Mucosa of gallbladder (tissue), 1 donor: ENCODE measurements at regions not wholly inside any gene's neighbourhood (a gene's known extent, or its start where the extent isn't known, plus 50 kb on each side); places are given as distances from the start of the nearest gene placed in this dataset.

Source experiments
- DNase-seq: peaks from one replicate; pipeline ENCODE4 v3.0.0-alpha.2; 2020; ENCODE audit warnings: low spot score
- donor health status: DM: no; HTN: no; CAD: no.

DNA sequence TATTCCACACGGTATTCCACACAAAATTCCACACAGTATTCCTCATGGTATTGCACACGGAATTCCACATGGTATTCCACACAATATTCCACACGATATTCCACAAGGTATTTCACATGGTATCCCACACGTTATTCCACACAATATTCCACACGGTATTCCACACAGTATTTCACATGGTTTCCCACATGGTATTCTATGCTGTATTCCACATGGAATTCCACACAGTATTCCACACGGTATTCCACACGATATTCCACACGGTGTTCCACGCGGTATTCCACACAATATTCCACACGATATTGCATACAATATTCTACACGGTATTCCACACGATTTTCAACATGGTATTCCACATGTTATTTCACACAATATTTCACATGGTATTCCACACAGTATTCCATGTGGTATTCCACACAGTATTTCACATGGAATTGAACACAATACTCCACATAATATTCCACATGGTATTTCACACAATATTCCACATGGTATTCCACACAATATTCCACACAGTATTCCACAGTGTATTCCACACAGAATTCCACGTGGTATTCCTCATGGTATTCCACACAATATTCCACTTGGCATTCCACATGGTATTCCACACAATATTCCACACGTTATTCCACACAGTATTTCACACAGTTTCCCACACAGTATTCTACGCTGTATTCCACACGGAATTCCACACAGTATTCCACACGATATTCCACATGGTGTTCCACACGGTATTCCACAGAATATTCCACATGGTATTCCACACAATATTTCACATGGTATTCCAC lies 136.0 kb upstream of the CHST15 start:
- no peak for DNase-seq

GRCh38 chr10:124228471-124228870 lies 135.1 kb upstream of the CHST15 start:
- DNase-seq = no peak

- no peak for DNase-seq
Observed at GRCh38 chr10:124227988-124228387, 134.6 kb upstream of the CHST15 start.

GRCh38 chr10:124227055-124227975 lies 133.9 kb upstream of the CHST15 start:
- DNase-seq = no peak

DNA sequence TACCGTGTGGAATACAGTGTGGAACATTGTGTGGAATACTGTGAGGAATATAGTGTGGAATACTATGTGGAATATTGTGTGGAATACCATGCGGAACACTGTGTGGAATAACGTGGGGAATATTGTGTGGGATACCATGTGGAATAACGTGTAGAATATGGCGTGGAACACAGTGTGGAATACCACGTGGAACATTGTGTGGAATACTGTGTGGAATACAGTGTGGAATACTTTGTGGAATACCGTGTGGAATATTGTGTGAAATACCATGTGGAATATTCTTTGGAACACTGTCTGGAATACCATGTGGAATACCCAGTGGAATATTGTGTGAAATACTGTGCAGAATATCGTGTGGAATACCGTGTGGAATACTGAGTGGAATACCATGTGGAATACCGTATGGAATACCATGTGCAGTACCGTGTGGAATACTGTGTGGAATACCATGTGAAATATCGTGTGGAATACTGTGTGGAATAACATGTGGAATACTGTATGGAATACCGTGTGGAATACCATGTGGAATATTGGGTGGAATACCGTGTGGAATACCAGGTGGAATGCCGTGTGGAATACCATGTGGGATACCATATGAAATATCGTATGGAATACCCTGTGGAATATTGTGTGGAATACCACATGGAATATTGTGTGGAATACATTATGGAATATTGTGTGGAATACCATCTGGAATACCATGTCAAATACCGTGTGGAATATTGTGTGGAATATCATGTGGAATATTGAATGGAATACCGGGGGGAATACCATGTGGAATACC lies 133.1 kb upstream of the CHST15 start:
- DNase-seq = no peak

DNA sequence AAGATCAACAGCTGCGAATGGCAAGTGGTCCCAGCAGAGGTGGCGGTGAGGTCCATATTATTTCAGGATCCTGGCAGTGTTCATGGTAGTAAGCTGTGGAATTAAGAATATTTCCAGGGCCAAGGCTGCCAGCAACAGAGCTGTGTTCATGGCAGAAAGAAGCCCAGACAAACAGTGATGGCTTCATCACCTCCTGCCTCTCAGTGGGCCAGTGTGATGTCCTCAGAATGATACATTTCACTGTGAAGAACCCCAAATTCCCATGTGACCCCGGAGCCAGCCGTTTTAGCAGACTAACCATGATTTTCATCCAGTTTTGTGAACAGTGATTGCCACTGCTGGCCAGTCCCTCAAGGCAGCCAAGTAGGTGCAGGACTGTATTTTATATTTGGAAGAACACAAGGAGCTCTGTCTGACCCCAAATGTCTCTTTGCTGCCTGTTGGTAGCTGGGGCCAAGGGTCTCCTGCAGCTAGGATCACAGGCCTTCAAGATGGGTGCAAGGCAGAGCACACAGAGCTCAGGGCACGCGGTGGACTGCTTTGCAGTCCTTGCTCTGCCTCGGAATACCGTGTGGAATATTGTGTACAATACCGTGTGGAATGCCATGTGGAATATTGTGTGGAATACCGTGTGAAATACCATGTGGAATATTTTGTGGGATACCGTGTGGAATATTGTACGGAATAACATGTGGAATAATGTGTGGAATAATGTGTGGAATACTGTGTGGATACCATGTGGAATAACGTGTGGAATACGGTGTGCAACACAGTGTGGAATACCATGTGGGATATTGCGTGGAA lies 132.3 kb upstream of the CHST15 start:
- DNase-seq = no peak

DNA sequence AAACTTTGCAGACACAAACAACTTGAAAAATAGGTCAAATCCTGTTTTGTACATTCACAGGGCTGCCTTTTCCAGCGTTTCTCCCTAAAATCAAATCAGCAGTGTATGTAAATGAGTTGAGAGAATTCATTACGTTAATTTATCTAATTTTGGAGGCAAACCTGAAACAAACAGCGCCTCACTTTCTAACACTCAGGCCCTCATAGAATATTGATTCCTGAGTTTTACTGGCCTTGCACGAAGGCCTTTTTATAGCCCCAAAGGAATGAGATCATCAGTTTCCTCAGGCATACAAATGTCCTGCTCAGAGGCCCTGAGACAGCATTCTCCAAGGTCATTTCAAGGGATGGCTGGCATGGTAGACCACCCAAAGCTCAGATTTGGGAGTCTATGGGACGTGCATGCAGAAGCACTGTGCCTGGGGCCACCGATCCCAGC lies 131.7 kb upstream of the CHST15 start:
- DNase-seq = no peak

GRCh38 chr10:124224331-124225028 lies 131.1 kb upstream of the CHST15 start:
- DNase-seq = no peak

DNA sequence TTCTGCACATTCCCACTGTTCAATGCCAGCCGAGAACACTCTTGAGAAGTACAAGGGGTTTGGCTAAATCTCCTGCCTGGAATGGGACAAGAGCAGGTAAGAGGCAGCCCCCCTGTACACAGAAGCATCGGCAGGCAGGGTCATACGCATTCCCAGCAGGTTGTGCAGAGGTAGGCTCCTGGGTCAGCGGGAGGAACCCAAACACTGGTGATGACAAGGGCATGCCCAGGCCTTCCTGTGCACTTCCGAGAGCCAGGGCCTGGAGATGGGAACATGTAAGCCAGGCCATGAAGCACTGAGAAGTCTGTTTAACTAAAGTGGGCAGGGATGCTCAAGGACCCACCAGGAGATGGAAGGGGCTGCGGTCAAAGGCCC lies 130.3 kb upstream of the CHST15 start:
- no peak for DNase-seq

- no peak for DNase-seq
Observed at GRCh38 chr10:124222988-124223710, 129.8 kb upstream of the CHST15 start.

DNA sequence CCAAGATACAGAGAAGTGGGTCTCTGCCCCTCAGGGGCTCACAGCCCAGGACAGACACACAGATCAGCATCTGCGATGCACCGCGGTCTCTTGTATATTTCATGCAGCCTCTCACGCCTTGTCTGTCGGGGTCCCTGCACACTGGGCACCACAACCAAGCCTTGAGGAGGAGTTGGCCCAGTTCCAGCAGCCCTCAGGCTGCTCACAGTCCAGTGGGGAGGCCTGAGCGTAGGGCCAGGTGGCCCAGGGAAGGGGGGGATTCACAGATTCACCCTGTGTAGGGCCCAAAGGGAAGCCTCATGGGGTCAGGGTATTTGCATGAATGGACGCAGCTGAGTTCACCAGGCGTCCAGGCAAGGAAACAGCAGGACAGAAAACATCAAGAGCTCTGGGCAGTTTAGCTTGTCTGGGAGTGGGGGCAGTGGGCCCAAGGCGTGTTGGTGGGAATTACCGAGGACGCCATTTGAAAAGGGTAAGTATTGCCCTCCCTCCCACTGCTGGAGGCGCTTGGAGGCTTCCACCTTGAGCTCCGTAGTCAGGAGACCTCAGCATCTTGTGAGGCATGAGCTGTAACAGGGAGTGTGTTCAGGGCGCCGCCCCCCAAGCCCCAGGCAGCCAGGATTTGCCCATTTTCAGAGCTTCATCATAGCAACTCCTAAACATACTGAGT lies 129.1 kb upstream of the CHST15 start:
- no peak for DNase-seq

DNA sequence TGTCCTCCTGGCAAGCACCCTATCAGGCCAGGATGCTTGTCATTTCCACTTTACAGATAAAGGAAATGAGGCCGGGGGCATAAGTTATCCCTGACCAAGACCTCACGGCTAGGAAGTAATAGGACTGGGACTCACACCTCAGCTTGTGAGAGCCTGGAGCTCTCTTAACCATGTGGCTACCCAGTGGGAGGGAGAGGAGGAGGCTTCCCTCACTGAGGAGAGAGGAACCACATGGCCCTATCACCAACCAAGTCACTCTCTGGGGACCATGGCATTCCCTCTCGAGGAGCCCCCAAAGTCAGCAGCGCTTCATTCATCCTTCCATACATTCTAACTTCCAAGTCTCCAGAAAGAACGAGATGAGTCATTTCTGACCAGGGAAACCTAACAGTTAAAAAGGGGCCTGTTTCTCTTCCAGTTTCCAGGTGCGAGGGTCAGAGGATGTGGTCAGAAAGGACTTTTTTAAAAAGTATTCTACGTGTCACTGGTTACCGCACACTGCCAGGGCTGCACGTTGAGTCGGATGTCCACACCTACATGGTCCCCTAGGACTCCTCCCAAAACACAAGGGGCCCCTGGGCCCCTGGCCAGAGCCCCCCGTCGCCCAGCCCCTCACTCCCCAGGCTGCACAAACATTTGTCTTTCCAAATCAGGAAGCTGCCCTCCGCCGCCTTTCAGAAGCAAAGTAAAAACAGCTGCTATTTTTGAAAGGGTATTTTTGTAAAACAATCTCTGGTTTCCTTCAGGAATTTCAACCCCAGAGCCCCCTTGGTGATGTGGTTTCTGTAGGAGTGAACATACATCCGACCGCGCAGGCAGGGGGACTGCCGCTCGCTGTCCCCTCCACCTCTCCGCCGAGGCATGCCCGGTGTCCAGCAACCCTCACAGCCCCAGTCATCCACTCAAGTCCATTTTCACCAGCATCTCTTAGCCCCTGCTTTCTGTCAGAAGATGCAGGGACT lies 128.2 kb upstream of the CHST15 start:
- no peak for DNase-seq

DNA sequence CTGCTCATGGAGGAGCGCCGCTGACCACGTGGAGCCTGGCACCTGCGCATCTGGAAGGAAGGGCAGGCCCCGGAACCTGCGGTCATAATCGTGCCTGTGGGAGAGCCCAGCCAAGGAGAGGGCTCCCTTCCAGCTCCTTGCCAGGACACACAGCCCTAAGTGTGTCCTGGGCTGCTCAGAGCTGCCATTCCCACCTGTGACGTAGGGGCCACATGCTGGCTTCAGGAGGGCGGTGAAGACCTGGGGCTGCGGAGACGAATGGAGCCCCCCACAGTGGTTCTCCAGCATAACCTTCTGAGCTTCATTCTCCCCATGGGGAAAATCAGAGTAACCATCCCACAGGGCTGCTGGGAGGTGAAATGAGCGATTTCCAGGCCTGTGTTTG lies 127.6 kb upstream of the CHST15 start:
- no peak for DNase-seq

- DNase-seq = no peak
Observed at GRCh38 chr10:124220547-124220946, 127.1 kb upstream of the CHST15 start.

- DNase-seq = no peak
Observed at GRCh38 chr10:124219655-124220054, 126.3 kb upstream of the CHST15 start.

- no peak for DNase-seq
Observed at GRCh38 chr10:124219062-124219461, 125.7 kb upstream of the CHST15 start.

GRCh38 chr10:124217906-124218804 lies 124.8 kb upstream of the CHST15 start:
- DNase-seq = no peak
